Peyer's patch (tissue), 4 donors: ENCODE measurements at regions not wholly inside any gene's neighbourhood (a gene's known extent, or its start where the extent isn't known, plus 50 kb on each side); places are given as distances from the start of the nearest gene placed in this dataset.

ENCODE experiments used
- DNase-seq, 3 donors: peaks; one replicate each; pipeline ENCODE4 v3.0.0-alpha.2; 2017 to 2019
- H3K27ac ChIP-seq, 4 donors: fragments of 200-600 bp; sonication (generic); one replicate each; pipeline ENCODE4 v1.5.1; 2016 to 2019
- H3K27me3 ChIP-seq, 2 donors: fragments of 200-600 bp; sonication (generic); one replicate each; pipeline ENCODE4 v1.5.1; 2019
- H3K36me3 ChIP-seq, 3 donors: fragments of 200-600 bp; sonication (generic); one replicate each; pipeline ENCODE4 v1.5.1; 2016 to 2019
- H3K4me1 ChIP-seq, 4 donors: fragments of 200-600 bp; sonication (generic); one replicate each; pipeline ENCODE4 v1.5.1; 2016 to 2019
- H3K4me3 ChIP-seq, 4 donors: fragments of 200-600 bp; sonication (generic); 1 replicate in 3 of 4; 2 replicates in 1 of 4; pipeline ENCODE4 v1.5.1; 2016 to 2019; ENCODE audit warnings: mild to moderate bottlenecking in 1 of 4
- H3K9me3 ChIP-seq, 4 donors: fragments of 200-600 bp; sonication (generic); one replicate each; pipeline ENCODE4 v1.5.1; 2016 to 2019; ENCODE audit warnings: mild to moderate bottlenecking in 1 of 4
- CTCF ChIP-seq, 6 experiments: fragments of 450-650 bp in 4 of 6; fragments of 200-600 bp in 2 of 6; sonication (generic) in 1 of 6; IDR thresholded peaks; one replicate each; pipeline ENCODE4 v1.5.1; 2017 to 2019; ENCODE audit warnings: antibody characterized with exemption in 6 of 6, mild to moderate bottlenecking in 3 of 6, moderate library complexity in 1 of 6
- POLR2A ChIP-seq, 2 donors: fragments of 450-650 bp; IDR thresholded peaks; one replicate each; pipeline ENCODE4 v1.5.1; 2017; ENCODE audit warnings: antibody characterized with exemption in 2 of 2, mild to moderate bottlenecking in 2 of 2, moderate library complexity in 2 of 2

- Histone ChIP-seq H3K9me3 (no peaks in the 10 kb centered on the region), H3K27me3 (no peaks in the 10 kb centered on the region), H3K27ac (no peak overlapping the region), H3K4me1 (no peaks in the 10 kb centered on the region), H3K36me3 (no peaks in the 10 kb centered on the region), H3K4me3 (no peak overlapping the region)
- TF ChIP-seq POLR2A (IDR thresholded peaks at IDR 0.05) (no peak), CTCF (IDR thresholded peaks at IDR 0.05) (no peak)
- DNase-seq: no peak
Observed at GRCh38 chr7:67466109-67466508, 469.5 kb downstream of the TYW1 start.

GRCh38 chr7:67470256-67470751 is 473.7 kb downstream of the TYW1 start:
- no peak for DNase-seq
- no peaks in the 10 kb centered on the region for H3K4me1 ChIP-seq
- no peaks in the 10 kb centered on the region for H3K36me3 ChIP-seq
- H3K4me3 ChIP-seq: no peak overlapping the region
- H3K27ac ChIP-seq: no peak overlapping the region
- no peaks in the 10 kb centered on the region for H3K27me3 ChIP-seq
- TF ChIP-seq CTCF (IDR thresholded peaks at IDR 0.05) (no peak), POLR2A (IDR thresholded peaks at IDR 0.05) (no peak)
- H3K9me3 ChIP-seq: no peaks in the 10 kb centered on the region

GRCh38 chr7:67475293-67475692 is 478.7 kb downstream of the TYW1 start:
- no peak overlapping the region for H3K4me3 ChIP-seq
- no peaks in the 10 kb centered on the region for H3K9me3 ChIP-seq
- TF ChIP-seq CTCF (IDR thresholded peaks at IDR 0.05) (no peak), POLR2A (IDR thresholded peaks at IDR 0.05) (no peak)
- no peaks in the 10 kb centered on the region for H3K27me3 ChIP-seq
- no peak for DNase-seq
- H3K27ac ChIP-seq: no peak overlapping the region
- no peaks in the 10 kb centered on the region for H3K4me1 ChIP-seq
- no peaks in the 10 kb centered on the region for H3K36me3 ChIP-seq

- H3K4me1 ChIP-seq: no peaks in the 10 kb centered on the region
- no peak overlapping the region for H3K27ac ChIP-seq
- no peaks in the 10 kb centered on the region for H3K9me3 ChIP-seq
- TF ChIP-seq CTCF (IDR thresholded peaks at IDR 0.05) (no peak), POLR2A (IDR thresholded peaks at IDR 0.05) (no peak)
- DNase-seq: no peak
- no peaks in the 10 kb centered on the region for H3K36me3 ChIP-seq
- no peak overlapping the region for H3K4me3 ChIP-seq
- no peaks in the 10 kb centered on the region for H3K27me3 ChIP-seq
Observed at GRCh38 chr7:67478066-67478465, 481.4 kb downstream of the TYW1 start.

GRCh38 chr7:67484244-67484751 is 487.7 kb downstream of the TYW1 start:
- DNase-seq: no peak
- no peaks in the 10 kb centered on the region for H3K9me3 ChIP-seq
- no peak overlapping the region for H3K4me3 ChIP-seq
- H3K4me1 ChIP-seq: no peaks in the 10 kb centered on the region
- H3K27ac ChIP-seq: no peak overlapping the region
- H3K36me3 ChIP-seq: no peaks in the 10 kb centered on the region
- TF ChIP-seq CTCF (IDR thresholded peaks at IDR 0.05) (peak in 3 of 6 experiments; percentile 11 to 34 (median 33)), POLR2A (IDR thresholded peaks at IDR 0.05) (no peak)
- no peaks in the 10 kb centered on the region for H3K27me3 ChIP-seq

GRCh38 chr7:67486401-67486800 is 489.8 kb downstream of the TYW1 start:
- no peaks in the 10 kb centered on the region for H3K36me3 ChIP-seq
- DNase-seq: no peak
- TF ChIP-seq POLR2A (IDR thresholded peaks at IDR 0.05): no peak
- no peak for TF ChIP-seq CTCF (IDR thresholded peaks at IDR 0.05)
- no peak overlapping the region for H3K27ac ChIP-seq
- H3K9me3 ChIP-seq: no peaks in the 10 kb centered on the region
- H3K4me3 ChIP-seq: no peak overlapping the region
- H3K27me3 ChIP-seq: no peaks in the 10 kb centered on the region
- H3K4me1 ChIP-seq: no peaks in the 10 kb centered on the region
